Neural cell (in vitro differentiated cells): ENCODE measurements at regions not wholly inside any gene's neighbourhood (a gene's known extent, or its start where the extent isn't known, plus 50 kb on each side); places are given as distances from the start of the nearest gene placed in this dataset.

Source experiments
- EP300 ChIP-seq: fragments of 450-650 bp; conservative IDR thresholded peaks from 2 replicates; pipeline ENCODE4 v1.6.1; 2014; ENCODE audit warnings: antibody characterized with exemption, mild to moderate bottlenecking, moderate library complexity; ENCODE audit not compliant: poor library complexity, severe bottlenecking
- POLR2AphosphoS5 ChIP-seq: IDR thresholded peaks from 2 replicates; pipeline ENCODE4 v1.6.1; 2012
- RAD21 ChIP-seq: fragments of 450-650 bp; conservative IDR thresholded peaks from 2 replicates; pipeline ENCODE4 v1.6.1; 2014; ENCODE audit warnings: antibody characterized with exemption, mild to moderate bottlenecking, moderate library complexity

GRCh38 chr11:33635161-33635560 lies 65.5 kb downstream of the C11orf91 start:
- TF ChIP-seq EP300 (no peak), RAD21 (no peak), POLR2AphosphoS5 (no peak)
